Activated CD4-positive, alpha-beta T cell treated with anti-CD3 and anti-CD28 coated beads for 48 hours (primary cell): ENCODE measurements at regions not wholly inside any gene's neighbourhood (a gene's known extent, or its start where the extent isn't known, plus 50 kb on each side); places are given as distances from the start of the nearest gene placed in this dataset.
"Not testable (repeated sequence)": the region's sequence is repeated elsewhere in the genome, so short reads cannot be mapped to it uniquely, and the experiment has no call there.

ENCODE experiments used
- DNase-seq: peaks from one replicate; pipeline ENCODE4 v3.0.0-alpha.2; 2020

- no peak for DNase-seq
Measured at GRCh38 chr4:59759082-59759825, 1440.9 kb upstream of the ADGRL3 start.

GRCh38 chr4:59762344-59762743, 1437.8 kb upstream of the ADGRL3 start:
- DNase-seq: no peak

- DNase-seq: no peak
Measured at GRCh38 chr4:59770601-59771264, 1429.4 kb upstream of the ADGRL3 start.

GRCh38 chr4:59772641-59773139, 1427.4 kb upstream of the ADGRL3 start:
- DNase-seq: no peak

GRCh38 chr4:59780271-59780670, 1419.9 kb upstream of the ADGRL3 start:
- not testable (repeated sequence) for DNase-seq

GRCh38 chr4:59805176-59805575, 1395.0 kb upstream of the ADGRL3 start:
- DNase-seq: no peak

GRCh38 chr4:59814402-59815010, 1385.6 kb upstream of the ADGRL3 start:
- no peak for DNase-seq

- DNase-seq: peak; percentile 3
Measured at GRCh38 chr4:59818656-59819055, 1381.5 kb upstream of the ADGRL3 start.

GRCh38 chr4:59823311-59823710, 1376.8 kb upstream of the ADGRL3 start:
- DNase-seq: no peak

- DNase-seq: no peak
Measured at GRCh38 chr4:59825104-59825503, 1375.0 kb upstream of the ADGRL3 start.

GRCh38 chr4:59831746-59832145, 1368.4 kb upstream of the ADGRL3 start:
- DNase-seq: no peak

- DNase-seq: no peak
Measured at GRCh38 chr4:59834943-59835342, 1365.2 kb upstream of the ADGRL3 start.

GRCh38 chr4:59837751-59838150, 1362.4 kb upstream of the ADGRL3 start:
- DNase-seq: no peak

- DNase-seq: no peak
Measured at GRCh38 chr4:59838236-59838635, 1361.9 kb upstream of the ADGRL3 start.

GRCh38 chr4:59841698-59842097, 1358.4 kb upstream of the ADGRL3 start:
- no peak for DNase-seq

- no peak for DNase-seq
Measured at GRCh38 chr4:59848457-59848856, 1351.7 kb upstream of the ADGRL3 start.

- DNase-seq: no peak
Measured at GRCh38 chr4:59855630-59856352, 1344.3 kb upstream of the ADGRL3 start.

- no peak for DNase-seq
Measured at GRCh38 chr4:59869056-59869455, 1331.1 kb upstream of the ADGRL3 start.

GRCh38 chr4:59869559-59869958, 1330.6 kb upstream of the ADGRL3 start:
- DNase-seq: no peak

- no peak for DNase-seq
Measured at GRCh38 chr4:59881632-59882031, 1318.5 kb upstream of the ADGRL3 start.

- no peak for DNase-seq
Measured at GRCh38 chr4:59904331-59904730, 1295.8 kb upstream of the ADGRL3 start.

- no peak for DNase-seq
Measured at GRCh38 chr4:59920416-59920815, 1279.7 kb upstream of the ADGRL3 start.

GRCh38 chr4:59925290-59925689, 1274.8 kb upstream of the ADGRL3 start:
- DNase-seq: no peak
